ENCODE measurements at regions not wholly inside any gene's neighbourhood (a gene's known extent, or its start where the extent isn't known, plus 50 kb on each side); places are given as distances from the start of the nearest gene placed in this dataset.

DNA sequence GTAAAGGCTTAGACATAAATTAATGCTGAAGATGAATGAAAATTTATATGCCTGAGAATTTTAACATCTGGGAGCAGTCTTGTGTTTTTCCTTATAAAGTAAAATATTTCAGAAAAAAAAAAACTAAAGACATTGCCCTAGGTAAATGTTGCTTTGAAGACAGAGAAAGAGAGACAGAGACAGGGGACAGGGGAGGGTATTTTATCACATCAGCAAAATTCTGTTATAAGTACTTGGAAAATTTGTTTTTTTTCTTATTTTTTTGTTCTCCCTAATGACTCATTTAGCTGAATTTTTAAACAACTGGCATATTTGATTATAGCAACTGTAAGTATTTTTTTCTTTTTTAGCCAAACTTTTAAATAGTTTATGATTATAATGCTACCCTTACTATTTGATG, 1540.6 kb upstream of the GBE1 start:
- TF ChIP-seq YY1 (IDR thresholded peaks at IDR 0.05; ENCODE audit: insufficient read depth, insufficient read length), result no peak
- TF ChIP-seq ZNF274 (IDR thresholded peaks at IDR 0.05; ENCODE audit: low read depth, low read length), result no peak
- TF ChIP-seq SUZ12 (IDR thresholded peaks at IDR 0.05; ENCODE audit: extremely low read depth, insufficient read depth, insufficient read length), result no peak
